ENCODE measurements at regions not wholly inside any gene's neighbourhood (a gene's known extent, or its start where the extent isn't known, plus 50 kb on each side); places are given as distances from the start of the nearest gene placed in this dataset.

GRCh38 chr7:428927-429827 lies 90.5 kb downstream of the PDGFA start:
- no peak for DNase-seq
- TF ChIP-seq GATA1 (IDR thresholded peaks at IDR 0.05; ENCODE audit: low read depth, low read length) = no peak
- no peak for TF ChIP-seq POLR2A (IDR thresholded peaks at IDR 0.05; ENCODE audit: low read length)

DNA sequence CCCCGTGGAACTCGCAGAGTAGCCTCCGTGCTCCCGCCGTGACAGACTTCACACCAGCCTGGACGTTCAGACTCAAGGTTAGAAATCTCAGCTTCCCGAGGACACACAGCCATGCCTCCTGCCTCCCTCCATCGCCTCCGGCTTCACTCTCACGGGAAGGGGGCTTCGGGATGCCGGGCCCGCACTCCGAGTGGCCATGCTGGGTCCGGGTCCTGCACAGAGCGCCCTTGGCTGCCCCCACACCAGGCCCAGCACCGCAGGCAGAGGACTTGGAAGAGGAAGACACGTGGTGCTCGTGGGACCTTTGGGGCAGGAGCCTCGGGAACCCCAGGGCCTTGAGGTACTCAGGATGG lies 89.8 kb downstream of the PDGFA start:
- no peak for DNase-seq
- TF ChIP-seq GATA1 (IDR thresholded peaks at IDR 0.05; ENCODE audit: low read depth, low read length) = no peak
- TF ChIP-seq POLR2A (IDR thresholded peaks at IDR 0.05; ENCODE audit: low read length) = no peak

DNA sequence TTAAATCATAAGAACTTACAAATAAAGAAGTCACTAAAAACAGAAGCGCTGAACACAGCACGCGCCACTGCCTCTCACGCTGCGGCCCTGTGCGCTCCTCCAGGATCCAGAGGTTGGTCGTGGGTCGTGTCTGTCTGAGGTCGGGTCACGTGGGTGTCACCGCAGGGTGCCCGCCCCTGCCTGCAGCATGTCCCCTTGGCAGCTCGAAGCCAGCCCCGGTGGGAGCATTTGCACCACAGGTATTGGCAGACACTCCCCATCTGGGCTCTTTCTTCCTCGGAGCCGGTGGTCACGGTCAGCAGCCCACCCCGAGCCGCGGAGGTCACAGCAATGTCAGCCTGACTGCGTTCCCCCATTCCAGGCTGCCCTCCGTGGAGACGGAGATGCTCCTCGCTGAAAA lies 88.6 kb downstream of the PDGFA start:
- DNase-seq = no peak
- TF ChIP-seq GATA1 (IDR thresholded peaks at IDR 0.05; ENCODE audit: low read depth, low read length) = no peak
- TF ChIP-seq POLR2A (IDR thresholded peaks at IDR 0.05; ENCODE audit: low read length) = no peak

- TF ChIP-seq GATA1 (IDR thresholded peaks at IDR 0.05; ENCODE audit: low read depth, low read length) (no peak), POLR2A (IDR thresholded peaks at IDR 0.05; ENCODE audit: low read length) (no peak)
- DNase-seq = no peak
These were observed 88.0 kb downstream of the PDGFA start for GRCh38 chr7:431658-432111.

- no peak for DNase-seq
- TF ChIP-seq GATA1 (IDR thresholded peaks at IDR 0.05; ENCODE audit: low read depth, low read length) (no peak), POLR2A (IDR thresholded peaks at IDR 0.05; ENCODE audit: low read length) (no peak)
These were observed 87.4 kb downstream of the PDGFA start for GRCh38 chr7:432256-432655.

DNA sequence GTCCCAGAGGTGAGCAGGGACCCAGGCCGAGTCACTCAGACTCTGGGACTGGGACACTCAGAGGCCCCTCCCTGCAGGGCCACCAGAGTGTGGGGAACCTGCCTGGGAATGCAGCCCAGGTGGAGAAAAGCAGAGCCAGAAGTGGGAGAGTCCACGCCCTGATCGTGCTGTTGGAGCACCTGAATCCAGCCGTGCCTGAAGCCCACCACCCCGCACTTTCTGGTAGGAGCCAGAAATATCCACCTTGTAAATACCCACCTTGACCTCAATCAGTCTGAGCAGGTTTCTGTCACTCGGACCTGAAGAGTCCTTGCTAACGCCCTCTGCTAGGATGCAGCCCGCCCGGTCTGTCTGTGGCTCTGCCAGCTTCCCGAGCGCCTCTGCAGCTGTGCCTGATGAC lies 86.7 kb downstream of the PDGFA start:
- TF ChIP-seq GATA1 (IDR thresholded peaks at IDR 0.05; ENCODE audit: low read depth, low read length) = no peak
- no peak for TF ChIP-seq POLR2A (IDR thresholded peaks at IDR 0.05; ENCODE audit: low read length)
- DNase-seq = no peak

GRCh38 chr7:433558-433957 lies 86.1 kb downstream of the PDGFA start:
- TF ChIP-seq GATA1 (IDR thresholded peaks at IDR 0.05; ENCODE audit: low read depth, low read length) (no peak), POLR2A (IDR thresholded peaks at IDR 0.05; ENCODE audit: low read length) (no peak)
- DNase-seq = no peak

DNA sequence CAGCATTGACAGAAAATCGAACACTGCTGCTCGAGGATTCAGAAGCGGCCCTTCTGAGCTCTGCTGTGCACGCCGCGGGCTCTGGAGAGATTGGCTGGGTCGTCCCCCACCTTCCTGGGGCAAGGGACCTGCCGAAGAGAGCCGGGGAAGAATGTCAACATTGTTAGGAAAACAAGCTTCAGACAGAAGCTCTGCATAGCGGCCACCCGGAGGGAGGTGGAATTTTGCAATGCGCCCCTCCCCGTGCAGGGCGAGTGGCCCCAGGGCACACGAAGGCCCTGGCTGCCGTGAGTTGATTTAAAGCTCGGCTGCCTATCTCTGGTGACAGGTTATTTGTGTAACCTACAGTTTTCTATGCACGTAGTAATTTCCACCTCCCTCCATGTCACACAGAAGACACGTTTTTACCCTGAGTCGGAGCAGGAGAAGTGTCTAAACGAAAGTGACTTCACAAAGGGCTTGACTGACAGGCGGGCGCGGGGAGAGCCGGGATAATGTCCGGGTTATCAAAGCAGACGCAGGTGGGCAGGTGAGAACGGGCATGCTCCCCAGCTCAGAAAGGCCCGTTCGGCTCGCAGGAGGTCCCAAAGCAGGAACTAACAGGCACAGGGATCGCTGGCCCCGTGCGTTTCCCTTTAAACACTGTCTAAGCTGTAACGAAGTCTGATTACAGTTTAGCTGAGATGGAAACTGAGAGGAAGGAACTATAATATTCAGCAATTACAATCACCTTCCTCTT lies 84.6 kb downstream of the PDGFA start:
- DNase-seq = no peak

DNA sequence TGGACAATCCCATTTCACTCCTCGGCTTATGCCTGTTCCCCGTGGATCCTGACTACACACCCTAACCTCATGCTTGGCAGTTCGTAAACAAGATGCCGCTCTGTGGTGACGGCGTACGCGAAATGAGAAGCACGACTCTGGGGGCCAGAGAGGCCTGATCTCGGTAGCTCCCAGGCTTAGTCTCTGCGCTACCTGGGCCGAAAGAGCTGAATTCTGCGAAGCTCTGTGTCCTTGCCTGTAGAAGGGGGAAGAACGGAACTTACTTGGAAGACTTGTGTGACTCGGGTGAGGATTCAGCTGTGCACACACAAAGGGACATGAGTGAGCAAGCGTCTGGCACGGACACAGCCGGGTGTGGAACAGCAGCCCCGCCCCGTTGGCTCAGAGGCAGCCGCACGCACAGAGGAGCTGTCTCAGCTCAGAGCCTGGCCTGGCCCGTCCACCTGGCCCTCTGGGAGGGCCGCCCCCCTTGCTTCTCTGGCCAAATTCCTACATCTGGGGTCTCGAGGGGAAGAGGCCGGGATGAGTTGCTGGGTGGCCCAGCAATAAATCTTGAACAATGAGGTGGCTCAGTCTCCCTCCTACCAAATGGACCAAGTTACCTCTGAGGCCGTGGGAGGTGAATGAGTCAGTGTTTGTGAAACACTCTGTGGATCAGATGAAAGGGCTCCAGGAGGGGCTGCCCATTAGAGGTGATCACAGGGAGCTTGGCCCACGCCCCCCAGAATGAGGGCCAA lies 83.8 kb downstream of the PDGFA start:
- DNase-seq = no peak
- TF ChIP-seq POLR2A (IDR thresholded peaks at IDR 0.05; ENCODE audit: low read length) (no peak), GATA1 (IDR thresholded peaks at IDR 0.05; ENCODE audit: low read depth, low read length) (no peak)

More for the DNA sequence above, 84.6 kb downstream of the PDGFA start:
- no peak for TF ChIP-seq POLR2A (IDR thresholded peaks at IDR 0.05; ENCODE audit: low read length)
- TF ChIP-seq GATA1 (IDR thresholded peaks at IDR 0.05; ENCODE audit: low read depth, low read length) = no peak

- TF ChIP-seq GATA1 (IDR thresholded peaks at IDR 0.05; ENCODE audit: low read depth, low read length) (no peak), POLR2A (IDR thresholded peaks at IDR 0.05; ENCODE audit: low read length) (no peak)
- DNase-seq = no peak
These were observed 83.1 kb downstream of the PDGFA start for GRCh38 chr7:436367-437128.

- no peak for DNase-seq
- TF ChIP-seq GATA1 (IDR thresholded peaks at IDR 0.05; ENCODE audit: low read depth, low read length) (no peak), POLR2A (IDR thresholded peaks at IDR 0.05; ENCODE audit: low read length) (no peak)
These were observed 82.1 kb downstream of the PDGFA start for GRCh38 chr7:437329-438251.

GRCh38 chr7:438361-438760 lies 81.3 kb downstream of the PDGFA start:
- TF ChIP-seq GATA1 (IDR thresholded peaks at IDR 0.05; ENCODE audit: low read depth, low read length) (no peak), POLR2A (IDR thresholded peaks at IDR 0.05; ENCODE audit: low read length) (no peak)
- DNase-seq = no peak
